ENCODE measurements at regions not wholly inside any gene's neighbourhood (a gene's known extent, or its start where the extent isn't known, plus 50 kb on each side); places are given as distances from the start of the nearest gene placed in this dataset.

- Histone ChIP-seq H3K9ac (ENCODE audit: low read depth, low read length) (no peak overlapping the region), H3K4me1 (ENCODE audit: insufficient read depth, low read length) (no peaks in the 10 kb centered on the region), H3K36me3 (ENCODE audit: insufficient read depth, low read depth, low read length) (no peaks in the 10 kb centered on the region), H3K4me3 (ENCODE audit: low read length) (no peak overlapping the region), H3K27ac (ENCODE audit: low read length) (no peak overlapping the region), H3K9me3 (ENCODE audit: insufficient read depth, low read depth, low read length) (no peaks in the 10 kb centered on the region), H3K27me3 (ENCODE audit: insufficient read depth, low read length) (no peaks in the 10 kb centered on the region)
These were observed 972.7 kb downstream of the BRD1 start for GRCh38 chr22:48855013-48855412.

- no peaks in the 10 kb centered on the region for H3K9me3 ChIP-seq (ENCODE audit: insufficient read depth, low read depth, low read length)
- no peaks in the 10 kb centered on the region for H3K27me3 ChIP-seq (ENCODE audit: insufficient read depth, low read length)
- no peaks in the 10 kb centered on the region for H3K4me1 ChIP-seq (ENCODE audit: insufficient read depth, low read length)
- H3K36me3 ChIP-seq (ENCODE audit: insufficient read depth, low read depth, low read length) = no peaks in the 10 kb centered on the region
- H3K27ac ChIP-seq (ENCODE audit: low read length) = no peak overlapping the region
- no peak overlapping the region for H3K9ac ChIP-seq (ENCODE audit: low read depth, low read length)
- H3K4me3 ChIP-seq (ENCODE audit: low read length) = no peak overlapping the region
These were observed 973.9 kb downstream of the BRD1 start for GRCh38 chr22:48853627-48854240.

GRCh38 chr22:48851933-48852549 is 975.6 kb downstream of the BRD1 start:
- no peaks in the 10 kb centered on the region for H3K36me3 ChIP-seq (ENCODE audit: insufficient read depth, low read depth, low read length)
- no peaks in the 10 kb centered on the region for H3K27me3 ChIP-seq (ENCODE audit: insufficient read depth, low read length)
- H3K9ac ChIP-seq (ENCODE audit: low read depth, low read length) = no peak overlapping the region
- no peak overlapping the region for H3K27ac ChIP-seq (ENCODE audit: low read length)
- H3K9me3 ChIP-seq (ENCODE audit: insufficient read depth, low read depth, low read length) = no peaks in the 10 kb centered on the region
- no peak overlapping the region for H3K4me3 ChIP-seq (ENCODE audit: low read length)
- H3K4me1 ChIP-seq (ENCODE audit: insufficient read depth, low read length) = no peaks in the 10 kb centered on the region

- Histone ChIP-seq H3K9ac (ENCODE audit: low read depth, low read length) (no peak overlapping the region), H3K27me3 (ENCODE audit: insufficient read depth, low read length) (no peaks in the 10 kb centered on the region), H3K4me3 (ENCODE audit: low read length) (no peak overlapping the region), H3K36me3 (ENCODE audit: insufficient read depth, low read depth, low read length) (no peaks in the 10 kb centered on the region), H3K9me3 (ENCODE audit: insufficient read depth, low read depth, low read length) (no peaks in the 10 kb centered on the region), H3K4me1 (ENCODE audit: insufficient read depth, low read length) (no peaks in the 10 kb centered on the region), H3K27ac (ENCODE audit: low read length) (no peak overlapping the region)
These were observed 976.9 kb downstream of the BRD1 start for GRCh38 chr22:48850658-48851287.

GRCh38 chr22:48849963-48850657 is 977.6 kb downstream of the BRD1 start:
- H3K4me3 ChIP-seq (ENCODE audit: low read length) = no peak overlapping the region

GRCh38 chr22:48849219-48849912 is 978.3 kb downstream of the BRD1 start:
- Histone ChIP-seq H3K4me3 (ENCODE audit: low read length) (no peak overlapping the region), H3K36me3 (ENCODE audit: insufficient read depth, low read depth, low read length) (no peaks in the 10 kb centered on the region), H3K4me1 (ENCODE audit: insufficient read depth, low read length) (no peaks in the 10 kb centered on the region), H3K9me3 (ENCODE audit: insufficient read depth, low read depth, low read length) (no peaks in the 10 kb centered on the region), H3K9ac (ENCODE audit: low read depth, low read length) (no peak overlapping the region), H3K27ac (ENCODE audit: low read length) (no peak overlapping the region), H3K27me3 (ENCODE audit: insufficient read depth, low read length) (no peaks in the 10 kb centered on the region)

More at GRCh38 chr22:48849963-48850657, 977.6 kb downstream of the BRD1 start:
- Histone ChIP-seq H3K9ac (ENCODE audit: low read depth, low read length) (no peak overlapping the region), H3K9me3 (ENCODE audit: insufficient read depth, low read depth, low read length) (no peaks in the 10 kb centered on the region), H3K27me3 (ENCODE audit: insufficient read depth, low read length) (no peaks in the 10 kb centered on the region), H3K36me3 (ENCODE audit: insufficient read depth, low read depth, low read length) (no peaks in the 10 kb centered on the region), H3K27ac (ENCODE audit: low read length) (no peak overlapping the region), H3K4me1 (ENCODE audit: insufficient read depth, low read length) (no peaks in the 10 kb centered on the region)

- H3K4me1 ChIP-seq (ENCODE audit: insufficient read depth, low read length) = no peaks in the 10 kb centered on the region
- no peak overlapping the region for H3K27ac ChIP-seq (ENCODE audit: low read length)
- H3K27me3 ChIP-seq (ENCODE audit: insufficient read depth, low read length) = no peaks in the 10 kb centered on the region
- H3K9ac ChIP-seq (ENCODE audit: low read depth, low read length) = no peak overlapping the region
- no peaks in the 10 kb centered on the region for H3K9me3 ChIP-seq (ENCODE audit: insufficient read depth, low read depth, low read length)
- H3K36me3 ChIP-seq (ENCODE audit: insufficient read depth, low read depth, low read length) = no peaks in the 10 kb centered on the region
- H3K4me3 ChIP-seq (ENCODE audit: low read length) = no peak overlapping the region
These were observed 981.5 kb downstream of the BRD1 start for GRCh38 chr22:48846200-48846599.

- H3K27ac ChIP-seq (ENCODE audit: low read length) = no peak overlapping the region
- no peaks in the 10 kb centered on the region for H3K9me3 ChIP-seq (ENCODE audit: insufficient read depth, low read depth, low read length)
- no peaks in the 10 kb centered on the region for H3K36me3 ChIP-seq (ENCODE audit: insufficient read depth, low read depth, low read length)
- no peaks in the 10 kb centered on the region for H3K27me3 ChIP-seq (ENCODE audit: insufficient read depth, low read length)
- H3K9ac ChIP-seq (ENCODE audit: low read depth, low read length) = no peak overlapping the region
- H3K4me1 ChIP-seq (ENCODE audit: insufficient read depth, low read length) = no peaks in the 10 kb centered on the region
- no peak overlapping the region for H3K4me3 ChIP-seq (ENCODE audit: low read length)
These were observed 982.2 kb downstream of the BRD1 start for GRCh38 chr22:48845356-48845936.

GRCh38 chr22:48844056-48844675 is 983.5 kb downstream of the BRD1 start:
- no peaks in the 10 kb centered on the region for H3K4me1 ChIP-seq (ENCODE audit: insufficient read depth, low read length)
- H3K9me3 ChIP-seq (ENCODE audit: insufficient read depth, low read depth, low read length) = no peaks in the 10 kb centered on the region
- H3K36me3 ChIP-seq (ENCODE audit: insufficient read depth, low read depth, low read length) = no peaks in the 10 kb centered on the region
- H3K27me3 ChIP-seq (ENCODE audit: insufficient read depth, low read length) = no peaks in the 10 kb centered on the region
- no peak overlapping the region for H3K4me3 ChIP-seq (ENCODE audit: low read length)
- H3K27ac ChIP-seq (ENCODE audit: low read length) = no peak overlapping the region
- no peak overlapping the region for H3K9ac ChIP-seq (ENCODE audit: low read depth, low read length)

- Histone ChIP-seq H3K36me3 (ENCODE audit: insufficient read depth, low read depth, low read length) (no peaks in the 10 kb centered on the region), H3K27me3 (ENCODE audit: insufficient read depth, low read length) (no peaks in the 10 kb centered on the region), H3K9me3 (ENCODE audit: insufficient read depth, low read depth, low read length) (no peaks in the 10 kb centered on the region), H3K4me3 (ENCODE audit: low read length) (no peak overlapping the region), H3K9ac (ENCODE audit: low read depth, low read length) (no peak overlapping the region), H3K4me1 (ENCODE audit: insufficient read depth, low read length) (no peaks in the 10 kb centered on the region), H3K27ac (ENCODE audit: low read length) (no peak overlapping the region)
These were observed 984.0 kb downstream of the BRD1 start for GRCh38 chr22:48843640-48844039.

GRCh38 chr22:48842976-48843375 is 984.7 kb downstream of the BRD1 start:
- H3K4me3 ChIP-seq (ENCODE audit: low read length) = no peak overlapping the region
- no peaks in the 10 kb centered on the region for H3K4me1 ChIP-seq (ENCODE audit: insufficient read depth, low read length)
- no peaks in the 10 kb centered on the region for H3K36me3 ChIP-seq (ENCODE audit: insufficient read depth, low read depth, low read length)
- no peak overlapping the region for H3K27ac ChIP-seq (ENCODE audit: low read length)
- no peaks in the 10 kb centered on the region for H3K27me3 ChIP-seq (ENCODE audit: insufficient read depth, low read length)
- H3K9me3 ChIP-seq (ENCODE audit: insufficient read depth, low read depth, low read length) = no peaks in the 10 kb centered on the region
- no peak overlapping the region for H3K9ac ChIP-seq (ENCODE audit: low read depth, low read length)

Measured in iPS-20b (cell line).